ENCODE measurements at regions not wholly inside any gene's neighbourhood (a gene's known extent, or its start where the extent isn't known, plus 50 kb on each side); places are given as distances from the start of the nearest gene placed in this dataset.

- no peak for TF ChIP-seq CTCF (IDR thresholded peaks at IDR 0.05; ENCODE audit: low read depth, low read length)
- H3K4me3 ChIP-seq (ENCODE audit: low read depth, low read length), result no peak overlapping the region
Observed at GRCh38 chr3:59605944-59606534, 556.2 kb upstream of the CFAP20DC start.

- no peak overlapping the region for H3K4me3 ChIP-seq (ENCODE audit: low read depth, low read length)
- TF ChIP-seq CTCF (IDR thresholded peaks at IDR 0.05; ENCODE audit: low read depth, low read length), result no peak
Observed at GRCh38 chr3:59605318-59605717, 555.5 kb upstream of the CFAP20DC start.

- TF ChIP-seq CTCF (IDR thresholded peaks at IDR 0.05; ENCODE audit: low read depth, low read length), result no peak
- no peak overlapping the region for H3K4me3 ChIP-seq (ENCODE audit: low read depth, low read length)
Observed at GRCh38 chr3:59601486-59601885, 551.7 kb upstream of the CFAP20DC start.

- no peak overlapping the region for H3K4me3 ChIP-seq (ENCODE audit: low read depth, low read length)
- TF ChIP-seq CTCF (IDR thresholded peaks at IDR 0.05; ENCODE audit: low read depth, low read length), result no peak
Observed at GRCh38 chr3:59600631-59601030, 550.8 kb upstream of the CFAP20DC start.

- no peak for TF ChIP-seq CTCF (IDR thresholded peaks at IDR 0.05; ENCODE audit: low read depth, low read length)
- H3K4me3 ChIP-seq (ENCODE audit: low read depth, low read length), result no peak overlapping the region
Observed at GRCh38 chr3:59596741-59597140, 546.9 kb upstream of the CFAP20DC start.

- no peak overlapping the region for H3K4me3 ChIP-seq (ENCODE audit: low read depth, low read length)
- no peak for TF ChIP-seq CTCF (IDR thresholded peaks at IDR 0.05; ENCODE audit: low read depth, low read length)
Observed at GRCh38 chr3:59595830-59596229, 546.0 kb upstream of the CFAP20DC start.

- TF ChIP-seq CTCF (IDR thresholded peaks at IDR 0.05; ENCODE audit: low read depth, low read length), result no peak
- no peak overlapping the region for H3K4me3 ChIP-seq (ENCODE audit: low read depth, low read length)
Observed at GRCh38 chr3:59593380-59593779, 543.6 kb upstream of the CFAP20DC start.

Measured in WI38 (cell line).